ENCODE measurements at regions not wholly inside any gene's neighbourhood (a gene's known extent, or its start where the extent isn't known, plus 50 kb on each side); places are given as distances from the start of the nearest gene placed in this dataset.
"Not testable (repeated sequence)": the region's sequence is repeated elsewhere in the genome, so short reads cannot be mapped to it uniquely, and the experiment has no call there.

- not testable (repeated sequence) for DNase-seq
These were observed 106.9 kb downstream of the APTX start for GRCh38 chr9:32894485-32894884.

GRCh38 chr9:32899181-32899580, 102.2 kb downstream of the APTX start:
- DNase-seq, result no peak

DNA sequence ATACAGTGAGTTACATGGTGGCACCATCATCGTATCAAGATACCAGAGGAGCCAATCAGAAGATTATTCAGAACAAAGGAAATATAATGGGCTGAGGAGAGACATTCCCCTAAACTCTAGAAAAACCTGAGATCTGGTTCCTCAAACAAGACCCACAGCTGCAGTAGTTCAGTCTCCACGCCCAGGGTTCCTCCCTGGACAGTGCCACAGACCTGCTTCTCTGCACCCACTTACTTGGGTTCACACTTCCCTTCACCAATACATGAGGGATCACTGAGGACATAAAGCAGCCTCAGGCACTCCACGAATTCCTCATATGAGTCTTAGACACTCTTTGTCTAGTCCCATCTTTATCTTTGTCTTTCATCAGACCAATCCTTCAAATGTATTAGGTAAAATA, 101.7 kb downstream of the APTX start:
- no peak for DNase-seq

DNA sequence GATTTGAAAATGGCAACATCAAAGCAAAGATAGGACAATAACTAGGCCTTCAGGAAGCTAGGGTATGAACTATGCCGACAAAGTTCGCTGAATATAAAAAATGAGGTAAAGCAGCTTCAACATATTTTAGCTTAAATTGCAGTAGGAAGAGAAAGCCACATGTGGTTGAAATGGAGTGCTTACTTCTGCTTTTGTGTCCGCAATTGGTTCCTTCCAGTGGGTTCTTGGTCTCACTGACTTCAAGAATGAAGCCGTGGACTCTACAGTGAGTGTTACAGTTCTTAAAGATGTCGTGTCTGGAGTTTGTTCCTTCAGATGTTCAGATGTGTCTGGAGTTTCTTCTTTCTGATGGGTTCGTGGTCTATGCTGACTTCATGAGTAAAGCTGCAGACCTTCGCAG, 95.2 kb downstream of the APTX start:
- no peak for DNase-seq

DNA sequence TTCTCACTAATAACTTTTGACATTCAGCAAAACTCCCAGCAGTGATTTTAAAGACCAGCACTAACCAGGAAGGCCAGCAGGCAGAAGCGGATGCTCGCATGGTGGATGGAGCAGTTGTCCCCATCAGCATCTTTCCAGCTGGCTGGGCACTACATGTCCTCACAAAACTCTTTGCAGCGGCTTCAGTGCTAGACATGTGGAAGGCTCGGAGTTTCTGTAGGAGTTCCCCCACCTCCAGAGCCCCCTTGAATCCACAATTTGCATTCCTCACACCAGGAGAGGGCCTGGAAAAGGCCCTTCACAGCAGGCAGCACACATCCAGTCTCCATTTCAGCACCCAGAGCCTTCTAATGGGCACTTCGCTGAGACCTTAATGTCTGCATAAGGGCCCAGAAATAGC, 85.6 kb downstream of the APTX start:
- DNase-seq, result no peak

DNA sequence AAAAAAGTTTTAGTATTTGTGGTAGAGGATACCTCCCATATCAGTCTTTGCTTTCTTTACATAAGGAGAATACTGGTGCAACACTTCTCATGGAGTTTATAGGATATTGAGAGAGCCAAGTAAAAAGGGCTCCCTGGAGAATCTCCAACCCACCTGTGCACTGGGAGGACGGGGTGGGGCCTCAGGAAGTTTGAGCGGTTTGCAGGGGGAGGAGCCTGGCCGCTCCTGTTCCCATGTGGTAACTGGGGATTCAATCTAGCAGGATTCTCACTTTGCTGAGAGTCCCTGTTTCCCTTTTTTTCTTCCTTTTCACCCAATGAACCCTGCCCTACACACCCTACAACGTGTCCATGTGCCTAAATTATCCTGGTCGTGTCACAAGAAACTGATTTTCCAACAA, 82.8 kb downstream of the APTX start:
- no peak for DNase-seq
